A549 (cell line): ENCODE measurements at regions not wholly inside any gene's neighbourhood (a gene's known extent, or its start where the extent isn't known, plus 50 kb on each side); places are given as distances from the start of the nearest gene placed in this dataset.

ENCODE experiments used
- ATAC-seq, 2 experiments: fragments of 200-7000 bp in 1 of 2; fragments of >200 bp in 1 of 2; cut with Nextera tagmentation in 1 of 2; cut with Tn5 transposase in 1 of 2; 3 replicates each; pipeline versions ENCODE4 v1.8.0 to v1.9.1; 2018 to 2020; ENCODE audit warnings: mild to moderate bottlenecking in 1 of 2, moderate library complexity in 1 of 2
- CTCF ChIA-PET: fragments of 300-600 bp; sonication (Branson Sonifier 250); formaldehyde crosslinking; extraction: SDS; loops from one replicate; lab custom pipeline; 2021; ENCODE audit warnings: antibody characterized with exemption, inconsistent platforms; lab: Yijun Ruan, JAX
- POLR2A ChIA-PET: fragments of 350-600 bp; formaldehyde crosslinking; extraction: SDS; loops from one replicate; lab custom pipeline; 2021; ENCODE audit warnings: antibody characterized with exemption, inconsistent platforms; lab: Yijun Ruan, JAX
- DNase-seq, 2 experiments: peaks; one replicate each; pipeline versions ENCODE4 v3.0.0 to v3.0.0-alpha.2; 2011 to 2016; ENCODE audit warnings: low read depth in 1 of 2, low spot score in 1 of 2
- FAIRE-seq: peaks from 2 replicates; lab custom pipeline; 2011; peaks lifted over from hg19 to GRCh38; lab: Jason Lieb, UNC
- H3K27ac ChIP-seq, 2 experiments: fragments of >200 bp; sonication (Bioruptor Twin); formaldehyde crosslinking; 3 replicates each; pipeline ENCODE4 v1.5.1; 2016 to 2017
- H3K4me1 ChIP-seq: fragments of >200 bp; sonication (Bioruptor Twin); formaldehyde crosslinking; 3 replicates; pipeline ENCODE4 v1.6.1; 2016
- H3K4me2 ChIP-seq: fragments of >200 bp; sonication (Bioruptor Twin); formaldehyde crosslinking; 3 replicates; pipeline ENCODE4 v1.6.1; 2016
- H3K4me3 ChIP-seq: fragments of >200 bp; sonication (Bioruptor Twin); formaldehyde crosslinking; 3 replicates; pipeline ENCODE4 v1.5.1; 2016
- H3K9me3 ChIP-seq: fragments of >200 bp; sonication (Bioruptor Twin); formaldehyde crosslinking; 3 replicates; pipeline ENCODE4 v1.6.1; 2016
- BHLHE40 ChIP-seq: IDR thresholded peaks from 2 replicates; pipeline ENCODE4 v1.6.1; 2012; ENCODE audit warnings: low read depth, low read length, inconsistent platforms
- CHD2 ChIP-seq: fragments of 150-350 bp; IDR thresholded peaks from 2 replicates; pipeline ENCODE4 v1.6.1; 2014; ENCODE audit warnings: low read length; ENCODE audit not compliant: partially characterized antibody
- EHMT2 ChIP-seq: fragments of 200-600 bp; sonication (generic); IDR thresholded peaks from 2 replicates; pipeline ENCODE4 v1.6.1; 2016; ENCODE audit warnings: antibody characterized with exemption, low read depth, mild to moderate bottlenecking, moderate library complexity
- FOXS1 ChIP-seq: fragments of 250-450 bp; sonication (Bioruptor Pico); IDR thresholded peaks from 2 replicates; pipeline ENCODE4 v1.5.0; 2020; ENCODE audit warnings: mild to moderate bottlenecking, moderate library complexity
- HEYL ChIP-seq: fragments of 250-450 bp; sonication (Bioruptor Pico); IDR thresholded peaks from 2 replicates; pipeline ENCODE4 v1.8.0; 2021; ENCODE audit warnings: mild to moderate bottlenecking, moderate library complexity
- HOXB13 ChIP-seq: fragments of 250-450 bp; sonication (Bioruptor Pico); IDR thresholded peaks from 2 replicates; pipeline ENCODE4 v1.5.0; 2020; ENCODE audit warnings: low read depth, mild to moderate bottlenecking, moderate library complexity
- JUN ChIP-seq, 2 experiments: fragments of >200 bp; sonication (Bioruptor Twin); formaldehyde crosslinking; IDR thresholded peaks; 2 replicates in 1 of 2; 3 replicates in 1 of 2; pipeline ENCODE4 v1.6.1; 2016 to 2017
- POLR2A ChIP-seq: IDR thresholded peaks from 2 replicates; pipeline ENCODE4 v1.6.1; 2012; ENCODE audit warnings: mild to moderate bottlenecking, low read length
- RAD21 ChIP-seq, 2 experiments: fragments of >200 bp in 1 of 2; sonication (Bioruptor Twin) in 1 of 2; formaldehyde crosslinking in 1 of 2; IDR thresholded peaks in 1 of 2; conservative IDR thresholded peaks in 1 of 2; 2 replicates in 1 of 2; 3 replicates in 1 of 2; pipeline ENCODE4 v1.6.1; 2012 to 2018; ENCODE audit warnings: inconsistent platforms in 1 of 2
- RARB ChIP-seq: fragments of 250-450 bp; sonication (Bioruptor Pico); IDR thresholded peaks from 2 replicates; pipeline ENCODE4 v1.8.0; 2021; ENCODE audit warnings: mild to moderate bottlenecking, moderate library complexity
- RCOR1 ChIP-seq: fragments of 150-350 bp; IDR thresholded peaks from 2 replicates; pipeline ENCODE4 v1.6.1; 2014; ENCODE audit warnings: antibody characterized with exemption, low read length, low read depth
- RNF2 ChIP-seq: fragments of 200-600 bp; sonication (generic); IDR thresholded peaks from 2 replicates; pipeline ENCODE4 v1.6.1; 2016; ENCODE audit warnings: low read depth, mild to moderate bottlenecking, antibody characterized with exemption, moderate library complexity, borderline replicate concordance
- SMC3 ChIP-seq: fragments of >200 bp; sonication (Bioruptor Twin); formaldehyde crosslinking; IDR thresholded peaks from 3 replicates; pipeline ENCODE4 v1.6.1; 2018; ENCODE audit warnings: inconsistent platforms
- SREBF2 ChIP-seq: fragments of 450-650 bp; IDR thresholded peaks from 2 replicates; pipeline ENCODE4 v1.6.1; 2014; ENCODE audit warnings: mild to moderate bottlenecking, moderate library complexity
- TFCP2L1 ChIP-seq: fragments of 250-450 bp; sonication (Bioruptor Pico); IDR thresholded peaks from 2 replicates; pipeline ENCODE4 v1.5.0; 2021; ENCODE audit warnings: mild to moderate bottlenecking
- ZC3H11A ChIP-seq: fragments of 450-650 bp; IDR thresholded peaks from 2 replicates; pipeline ENCODE4 v1.6.1; 2014; ENCODE audit warnings: antibody characterized with exemption, mild to moderate bottlenecking
- ZFP36 ChIP-seq: fragments of 450-650 bp; IDR thresholded peaks from 2 replicates; pipeline ENCODE4 v1.6.1; 2014; ENCODE audit warnings: borderline replicate concordance; ENCODE audit not compliant: partially characterized antibody
- WGBS: methylation state at CpG from one replicate; pipeline ENCODE4 v1.1.6; 2017; ENCODE audit errors: missing lambda C conversion rate; 5-methylcytosine and 5-hydroxymethylcytosine counted together
- TF ChIP-seq, protein P1 (sequence below): fragments of 200-600 bp; sonication (generic); IDR thresholded peaks from 2 replicates; pipeline ENCODE4 v1.6.1; 2016; ENCODE audit warnings: antibody characterized with exemption, mild to moderate bottlenecking, moderate library complexity
- TF ChIP-seq, protein P2 (sequence below): fragments of 450-650 bp; IDR thresholded peaks from 2 replicates; pipeline ENCODE4 v1.6.1; 2014; ENCODE audit warnings: antibody characterized with exemption
- TF ChIP-seq, protein P3 (sequence below): fragments of >200 bp; sonication (Bioruptor Twin); formaldehyde crosslinking; IDR thresholded peaks from 2 replicates; pipeline ENCODE4 v1.6.1; 2016
- TF ChIP-seq, protein P4 (sequence below): IDR thresholded peaks from 2 replicates; pipeline ENCODE4 v1.6.1; 2012; ENCODE audit warnings: low read depth, borderline replicate concordance

DNA sequence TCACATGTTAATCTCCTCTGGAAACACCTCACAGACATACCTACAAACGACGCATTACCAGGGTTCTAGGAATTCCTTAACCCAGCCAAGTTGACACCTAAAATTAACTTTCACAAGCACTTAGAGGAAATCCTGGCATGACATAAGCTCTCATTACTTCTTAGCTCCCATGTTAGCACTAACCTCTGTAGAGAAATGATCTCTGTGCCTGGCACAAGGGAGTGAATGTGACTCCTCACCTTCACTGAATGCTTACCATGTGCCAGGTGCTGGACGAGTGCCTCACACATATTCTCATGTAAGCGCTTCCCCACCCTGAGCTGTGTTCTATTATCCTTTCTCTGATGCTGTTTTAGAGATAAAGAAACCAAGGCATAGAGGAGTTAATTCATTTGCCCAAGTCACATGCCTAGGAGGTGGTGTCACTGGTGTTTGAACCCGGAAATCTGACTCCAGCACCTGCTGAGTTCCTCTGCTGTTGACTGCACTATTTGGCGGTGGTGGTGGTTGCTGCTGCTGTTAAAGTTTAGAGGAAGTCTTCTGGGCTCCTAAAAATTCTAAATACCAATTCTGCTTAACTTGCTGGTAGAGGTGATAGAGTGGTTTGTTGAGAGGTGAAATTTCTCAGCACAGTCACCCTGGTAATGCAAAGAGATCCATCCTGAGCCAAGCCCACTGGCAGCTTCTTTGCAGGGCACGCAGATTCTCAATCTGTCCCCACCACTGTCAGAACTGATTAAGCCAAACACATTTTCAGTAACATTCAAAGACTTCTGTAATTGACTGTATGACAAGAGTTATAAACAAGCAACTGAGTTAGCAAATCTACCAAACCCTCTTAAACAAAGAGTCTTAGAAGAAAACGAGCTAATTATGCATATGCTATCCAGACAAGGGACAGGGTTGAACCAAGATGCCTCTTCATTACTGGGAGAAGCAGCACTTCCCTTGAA is 200.3 kb downstream of the CMPK2 start:
- WGBS = 31% methylated on average over 8 of the region's 8 CpGs
- Histone ChIP-seq H3K9me3 (no peaks in the 10 kb centered on the region), H3K4me3 (no peak overlapping the region), H3K4me2 (no peak overlapping the region), H3K27ac (no peak overlapping the region), H3K4me1 (no peaks in the 10 kb centered on the region)
- FAIRE-seq (no peak), DNase-seq (no peak), ATAC-seq (no peak)
- no peak for TF ChIP-seq ZC3H11A
- TF ChIP-seq RARB (CRISPR knock-in tag) = no peak
- no peak for TF ChIP-seq TFCP2L1 (CRISPR knock-in tag)
- TF ChIP-seq, protein P1, sequence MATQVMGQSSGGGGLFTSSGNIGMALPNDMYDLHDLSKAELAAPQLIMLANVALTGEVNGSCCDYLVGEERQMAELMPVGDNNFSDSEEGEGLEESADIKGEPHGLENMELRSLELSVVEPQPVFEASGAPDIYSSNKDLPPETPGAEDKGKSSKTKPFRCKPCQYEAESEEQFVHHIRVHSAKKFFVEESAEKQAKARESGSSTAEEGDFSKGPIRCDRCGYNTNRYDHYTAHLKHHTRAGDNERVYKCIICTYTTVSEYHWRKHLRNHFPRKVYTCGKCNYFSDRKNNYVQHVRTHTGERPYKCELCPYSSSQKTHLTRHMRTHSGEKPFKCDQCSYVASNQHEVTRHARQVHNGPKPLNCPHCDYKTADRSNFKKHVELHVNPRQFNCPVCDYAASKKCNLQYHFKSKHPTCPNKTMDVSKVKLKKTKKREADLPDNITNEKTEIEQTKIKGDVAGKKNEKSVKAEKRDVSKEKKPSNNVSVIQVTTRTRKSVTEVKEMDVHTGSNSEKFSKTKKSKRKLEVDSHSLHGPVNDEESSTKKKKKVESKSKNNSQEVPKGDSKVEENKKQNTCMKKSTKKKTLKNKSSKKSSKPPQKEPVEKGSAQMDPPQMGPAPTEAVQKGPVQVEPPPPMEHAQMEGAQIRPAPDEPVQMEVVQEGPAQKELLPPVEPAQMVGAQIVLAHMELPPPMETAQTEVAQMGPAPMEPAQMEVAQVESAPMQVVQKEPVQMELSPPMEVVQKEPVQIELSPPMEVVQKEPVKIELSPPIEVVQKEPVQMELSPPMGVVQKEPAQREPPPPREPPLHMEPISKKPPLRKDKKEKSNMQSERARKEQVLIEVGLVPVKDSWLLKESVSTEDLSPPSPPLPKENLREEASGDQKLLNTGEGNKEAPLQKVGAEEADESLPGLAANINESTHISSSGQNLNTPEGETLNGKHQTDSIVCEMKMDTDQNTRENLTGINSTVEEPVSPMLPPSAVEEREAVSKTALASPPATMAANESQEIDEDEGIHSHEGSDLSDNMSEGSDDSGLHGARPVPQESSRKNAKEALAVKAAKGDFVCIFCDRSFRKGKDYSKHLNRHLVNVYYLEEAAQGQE = no peak
- TF ChIP-seq RCOR1 = no peak
- no peak for TF ChIP-seq POLR2A
- no peak for TF ChIP-seq HOXB13 (CRISPR knock-in tag)
- TF ChIP-seq, protein P2, sequence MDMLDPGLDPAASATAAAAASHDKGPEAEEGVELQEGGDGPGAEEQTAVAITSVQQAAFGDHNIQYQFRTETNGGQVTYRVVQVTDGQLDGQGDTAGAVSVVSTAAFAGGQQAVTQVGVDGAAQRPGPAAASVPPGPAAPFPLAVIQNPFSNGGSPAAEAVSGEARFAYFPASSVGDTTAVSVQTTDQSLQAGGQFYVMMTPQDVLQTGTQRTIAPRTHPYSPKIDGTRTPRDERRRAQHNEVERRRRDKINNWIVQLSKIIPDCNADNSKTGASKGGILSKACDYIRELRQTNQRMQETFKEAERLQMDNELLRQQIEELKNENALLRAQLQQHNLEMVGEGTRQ = no peak
- TF ChIP-seq EHMT2 = no peak
- TF ChIP-seq ZFP36 = no peak
- no peak for TF ChIP-seq FOXS1 (CRISPR knock-in tag)
- CTCF ChIA-PET = interaction anchor here (1.1 kb wide), 1 partner anchor 19 kb away, joined by 3 read pairs; no protein-coding TSS in a partner anchor
- POLR2A ChIA-PET = no interaction called here

DNA sequence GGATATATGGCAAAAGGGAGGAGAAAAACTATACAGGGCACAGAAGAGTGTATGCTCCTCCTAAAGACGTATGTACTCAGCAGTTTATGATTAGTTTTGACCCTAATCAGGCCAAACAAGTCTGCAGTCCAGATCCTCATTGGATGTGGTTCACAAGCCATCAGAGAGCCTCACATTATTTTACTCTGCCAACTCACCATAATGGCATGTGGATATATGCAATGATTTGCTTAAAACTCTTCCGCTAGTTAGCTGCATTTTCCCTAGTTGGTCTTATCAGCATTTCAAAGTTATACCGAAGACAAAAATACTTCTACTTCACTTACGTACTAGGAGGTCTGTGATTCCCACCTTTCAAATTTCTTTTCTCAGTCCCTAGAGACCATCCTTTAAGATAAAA is 198.4 kb downstream of the CMPK2 start:
- H3K9me3 ChIP-seq = no peaks in the 10 kb centered on the region
- ATAC-seq (no peak), DNase-seq (no peak), FAIRE-seq (no peak)
- POLR2A ChIA-PET = no interaction called here
- no peaks in the 10 kb centered on the region for H3K4me1 ChIP-seq
- H3K27ac ChIP-seq = no peak overlapping the region
- WGBS = 3% methylated on average over 4 of the region's 4 CpGs
- H3K4me3 ChIP-seq = no peak overlapping the region
- TF ChIP-seq, protein P2 = no peak
- TF ChIP-seq, protein P3, sequence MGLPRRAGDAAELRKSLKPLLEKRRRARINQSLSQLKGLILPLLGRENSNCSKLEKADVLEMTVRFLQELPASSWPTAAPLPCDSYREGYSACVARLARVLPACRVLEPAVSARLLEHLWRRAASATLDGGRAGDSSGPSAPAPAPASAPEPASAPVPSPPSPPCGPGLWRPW = no peak
- no peak for TF ChIP-seq RNF2
- no peak for TF ChIP-seq ZFP36
- TF ChIP-seq HEYL (CRISPR knock-in tag) = no peak
- TF ChIP-seq SMC3 = no peak
- no peak for TF ChIP-seq JUN (IDR thresholded peaks at IDR 0.05)
- no peak for TF ChIP-seq RARB (CRISPR knock-in tag)
- CTCF ChIA-PET = no interaction called here
- H3K4me2 ChIP-seq = no peak overlapping the region

DNA sequence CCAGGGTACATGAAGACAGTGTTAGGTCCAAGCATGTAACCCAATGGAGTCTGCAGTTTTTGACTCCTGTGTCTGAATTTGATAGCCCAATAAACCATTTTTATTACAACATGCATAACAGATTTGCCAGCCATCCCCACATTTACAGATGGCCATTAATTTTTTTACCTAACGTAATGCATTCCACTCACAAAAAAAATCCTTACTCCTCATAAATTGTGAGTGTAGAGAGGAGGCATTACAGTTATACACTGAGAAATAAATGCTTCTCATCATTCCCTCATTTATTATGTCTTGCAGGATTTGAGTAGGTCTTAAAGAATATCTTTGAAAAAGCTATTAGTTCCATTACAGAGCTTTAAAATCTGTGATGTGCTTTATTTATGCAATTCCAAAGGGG is 193.8 kb downstream of the CMPK2 start:
- Histone ChIP-seq H3K27ac (no peak overlapping the region), H3K4me3 (no peak overlapping the region), H3K9me3 (no peaks in the 10 kb centered on the region), H3K4me2 (no peak overlapping the region), H3K4me1 (no peaks in the 10 kb centered on the region)
- ATAC-seq (no peak), DNase-seq (no peak), FAIRE-seq (no peak)
- POLR2A ChIA-PET = no interaction called here
- 0% methylated on average over 1 of the region's 1 CpG for WGBS
- CTCF ChIA-PET = no interaction called here
- TF ChIP-seq BHLHE40 = no peak
- TF ChIP-seq, protein P3 = no peak
- no peak for TF ChIP-seq SREBF2
- TF ChIP-seq RAD21 (conservative IDR thresholded peaks at IDR 0.05 in 1 of 2, IDR thresholded peaks at IDR 0.05 in 1 of 2) = no peak
- TF ChIP-seq CHD2 = no peak
- TF ChIP-seq, protein P4, sequence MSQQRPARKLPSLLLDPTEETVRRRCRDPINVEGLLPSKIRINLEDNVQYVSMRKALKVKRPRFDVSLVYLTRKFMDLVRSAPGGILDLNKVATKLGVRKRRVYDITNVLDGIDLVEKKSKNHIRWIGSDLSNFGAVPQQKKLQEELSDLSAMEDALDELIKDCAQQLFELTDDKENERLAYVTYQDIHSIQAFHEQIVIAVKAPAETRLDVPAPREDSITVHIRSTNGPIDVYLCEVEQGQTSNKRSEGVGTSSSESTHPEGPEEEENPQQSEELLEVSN = no peak
- no peak for TF ChIP-seq POLR2A
- TF ChIP-seq RCOR1 = no peak
